Osteocyte (in vitro differentiated cells): ENCODE measurements at regions not wholly inside any gene's neighbourhood (a gene's known extent, or its start where the extent isn't known, plus 50 kb on each side); places are given as distances from the start of the nearest gene placed in this dataset.

Source experiments
- DNase-seq: peaks from one replicate; pipeline ENCODE4 v3.0.0; 2021; ENCODE audit warnings: mixed read lengths; ENCODE audit not compliant: unreplicated experiment; ENCODE audit errors: extremely low spot score
- H3K27ac Mint-ChIP-seq: one replicate; pipeline ENCODE4 v1.8.0; 2021; ENCODE audit warnings: mild to moderate bottlenecking, mixed read lengths; ENCODE audit not compliant: unreplicated experiment
- H3K27me3 Mint-ChIP-seq: one replicate; pipeline ENCODE4 v1.8.0; 2021; ENCODE audit warnings: mixed read lengths; ENCODE audit not compliant: unreplicated experiment
- H3K36me3 Mint-ChIP-seq: one replicate; pipeline ENCODE4 v1.8.0; 2021; ENCODE audit warnings: mixed read lengths; ENCODE audit not compliant: unreplicated experiment
- H3K4me1 Mint-ChIP-seq: one replicate; pipeline ENCODE4 v1.8.0; 2021; ENCODE audit warnings: mixed read lengths; ENCODE audit not compliant: unreplicated experiment
- H3K4me3 Mint-ChIP-seq: one replicate; pipeline ENCODE4 v1.8.0; 2021; ENCODE audit warnings: mild to moderate bottlenecking, moderate library complexity, mixed read lengths; ENCODE audit not compliant: unreplicated experiment
- H3K9me3 Mint-ChIP-seq: one replicate; pipeline ENCODE4 v1.8.0; 2021; ENCODE audit warnings: mixed read lengths; ENCODE audit not compliant: unreplicated experiment
- TF ChIP-seq, protein P1 (sequence below): fragments of 200-600 bp; sonication (generic); IDR thresholded peaks from 2 replicates; pipeline ENCODE4 v1.5.0; 2021; ENCODE audit warnings: antibody characterized with exemption, mild to moderate bottlenecking, moderate library complexity

DNA sequence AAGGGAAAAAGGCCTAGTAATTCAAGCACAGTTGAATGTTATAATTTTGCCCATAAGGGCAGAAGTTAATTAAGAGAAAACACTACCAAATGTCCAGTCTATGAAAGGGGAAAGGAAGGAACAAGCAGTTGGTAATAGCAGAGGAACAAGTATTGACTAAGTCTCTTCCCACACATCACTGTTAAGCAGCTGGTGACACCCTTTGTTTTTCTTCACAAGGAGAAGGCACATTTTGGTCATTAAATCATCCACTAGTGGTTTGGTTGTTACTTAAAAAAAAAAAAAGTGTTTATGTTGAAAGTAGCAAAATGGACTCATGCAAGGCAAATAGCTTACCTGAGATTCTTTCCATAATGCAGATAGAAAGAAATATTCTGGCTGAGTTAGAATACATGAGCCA is 321.4 kb upstream of the NECTIN3 start:
- Mint-ChIP-seq H3K27ac (no peak overlapping the region), H3K36me3 (peaks cover 2% of the 10 kb centered on the region), H3K27me3 (no peaks in the 10 kb centered on the region), H3K4me3 (no peak overlapping the region), H3K4me1 (peaks cover 16% of the 10 kb centered on the region), H3K9me3 (peaks cover 19% of the 10 kb centered on the region)
- TF ChIP-seq, protein P1, sequence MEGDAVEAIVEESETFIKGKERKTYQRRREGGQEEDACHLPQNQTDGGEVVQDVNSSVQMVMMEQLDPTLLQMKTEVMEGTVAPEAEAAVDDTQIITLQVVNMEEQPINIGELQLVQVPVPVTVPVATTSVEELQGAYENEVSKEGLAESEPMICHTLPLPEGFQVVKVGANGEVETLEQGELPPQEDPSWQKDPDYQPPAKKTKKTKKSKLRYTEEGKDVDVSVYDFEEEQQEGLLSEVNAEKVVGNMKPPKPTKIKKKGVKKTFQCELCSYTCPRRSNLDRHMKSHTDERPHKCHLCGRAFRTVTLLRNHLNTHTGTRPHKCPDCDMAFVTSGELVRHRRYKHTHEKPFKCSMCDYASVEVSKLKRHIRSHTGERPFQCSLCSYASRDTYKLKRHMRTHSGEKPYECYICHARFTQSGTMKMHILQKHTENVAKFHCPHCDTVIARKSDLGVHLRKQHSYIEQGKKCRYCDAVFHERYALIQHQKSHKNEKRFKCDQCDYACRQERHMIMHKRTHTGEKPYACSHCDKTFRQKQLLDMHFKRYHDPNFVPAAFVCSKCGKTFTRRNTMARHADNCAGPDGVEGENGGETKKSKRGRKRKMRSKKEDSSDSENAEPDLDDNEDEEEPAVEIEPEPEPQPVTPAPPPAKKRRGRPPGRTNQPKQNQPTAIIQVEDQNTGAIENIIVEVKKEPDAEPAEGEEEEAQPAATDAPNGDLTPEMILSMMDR = no peak
- no peak for DNase-seq

DNA sequence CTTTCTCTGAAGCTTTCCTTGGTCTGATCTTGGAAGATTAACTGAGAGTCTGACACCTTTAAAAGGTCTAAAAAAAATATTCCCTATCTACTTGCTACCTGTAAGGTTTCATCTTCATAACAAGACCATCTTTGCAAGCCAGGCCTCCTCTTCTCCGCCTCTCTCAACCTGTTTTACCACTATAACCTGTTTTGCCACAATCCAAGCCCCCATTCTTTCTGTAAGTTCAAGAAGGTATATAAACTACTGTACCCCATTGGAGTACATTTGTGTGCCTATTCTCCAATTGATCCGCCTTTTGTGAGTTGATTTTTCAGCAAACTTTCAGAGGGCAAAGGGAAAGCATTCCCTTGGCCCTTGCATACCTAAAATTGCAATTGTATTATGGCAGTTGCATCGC is 319.3 kb upstream of the NECTIN3 start:
- Mint-ChIP-seq H3K9me3 (peaks cover 3% of the 10 kb centered on the region), H3K36me3 (no peaks in the 10 kb centered on the region), H3K4me1 (peaks cover 16% of the 10 kb centered on the region), H3K4me3 (no peak overlapping the region), H3K27me3 (no peaks in the 10 kb centered on the region), H3K27ac (no peak overlapping the region)
- TF ChIP-seq, protein P1 = no peak
- no peak for DNase-seq

DNA sequence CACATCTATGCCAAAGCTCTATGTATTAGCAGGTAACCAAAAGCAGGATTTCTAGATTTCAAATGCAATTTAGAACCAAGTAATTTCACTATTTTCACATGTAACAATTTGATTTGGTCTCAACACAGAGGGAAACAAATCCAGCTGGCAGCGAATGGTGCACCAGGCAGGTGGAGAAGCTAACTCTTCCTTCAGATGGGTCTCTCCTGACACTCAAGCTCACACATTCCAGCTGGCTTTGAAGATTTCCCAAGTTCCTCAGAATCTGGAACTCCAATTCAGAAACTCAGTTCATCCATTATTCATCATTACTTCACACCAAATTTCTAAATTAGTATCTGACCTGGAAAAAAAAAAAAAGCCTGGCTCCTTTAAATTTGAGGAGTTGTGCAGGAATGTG is 318.1 kb upstream of the NECTIN3 start:
- Mint-ChIP-seq H3K4me3 (no peak overlapping the region), H3K27ac (peak overlapping the region; percentile 5), H3K9me3 (peaks cover 3% of the 10 kb centered on the region), H3K4me1 (peaks cover 16% of the 10 kb centered on the region), H3K36me3 (no peaks in the 10 kb centered on the region), H3K27me3 (no peaks in the 10 kb centered on the region)
- DNase-seq = no peak
- TF ChIP-seq, protein P1 = no peak

DNA sequence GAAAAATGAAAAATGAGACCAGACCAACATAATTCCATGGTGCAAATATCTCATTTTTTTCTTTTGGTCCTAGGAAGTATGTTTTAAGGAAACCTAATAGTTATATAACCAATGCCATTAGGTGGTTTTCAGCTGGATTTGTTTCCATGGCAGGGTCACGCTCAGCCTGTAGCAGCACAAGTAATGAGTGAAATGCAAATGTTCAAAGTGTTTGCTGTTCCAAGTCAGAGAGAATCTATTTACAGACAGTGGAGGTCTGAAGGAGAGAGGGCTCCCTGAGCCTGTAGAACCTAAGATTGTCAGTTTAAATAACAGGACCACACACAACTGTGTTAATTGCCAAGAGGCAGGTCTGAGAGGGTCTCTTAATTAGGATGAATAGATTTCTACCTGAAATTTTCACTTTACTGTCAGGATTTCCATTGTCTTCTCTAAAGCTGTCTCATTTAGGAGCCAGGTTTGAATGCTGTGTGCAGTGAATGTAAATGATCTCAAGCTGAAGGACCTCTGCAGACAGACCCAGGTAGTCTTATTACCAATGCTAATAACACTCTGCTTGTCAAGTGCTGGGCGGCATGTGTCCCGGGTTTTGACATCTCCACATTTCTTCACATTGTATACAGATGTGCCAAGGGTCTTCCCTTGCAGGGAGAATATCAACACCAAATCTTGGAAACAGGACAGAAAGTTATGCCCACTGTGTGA is 317.3 kb upstream of the NECTIN3 start:
- DNase-seq = no peak
- H3K27me3 Mint-ChIP-seq = no peaks in the 10 kb centered on the region
- no peak overlapping the region for H3K4me3 Mint-ChIP-seq
- H3K4me1 Mint-ChIP-seq = peaks cover 16% of the 10 kb centered on the region
- no peaks in the 10 kb centered on the region for H3K36me3 Mint-ChIP-seq
- H3K9me3 Mint-ChIP-seq = peaks cover 3% of the 10 kb centered on the region
- TF ChIP-seq, protein P1 = no peak
- H3K27ac Mint-ChIP-seq = peak overlapping the region; percentile 5

DNA sequence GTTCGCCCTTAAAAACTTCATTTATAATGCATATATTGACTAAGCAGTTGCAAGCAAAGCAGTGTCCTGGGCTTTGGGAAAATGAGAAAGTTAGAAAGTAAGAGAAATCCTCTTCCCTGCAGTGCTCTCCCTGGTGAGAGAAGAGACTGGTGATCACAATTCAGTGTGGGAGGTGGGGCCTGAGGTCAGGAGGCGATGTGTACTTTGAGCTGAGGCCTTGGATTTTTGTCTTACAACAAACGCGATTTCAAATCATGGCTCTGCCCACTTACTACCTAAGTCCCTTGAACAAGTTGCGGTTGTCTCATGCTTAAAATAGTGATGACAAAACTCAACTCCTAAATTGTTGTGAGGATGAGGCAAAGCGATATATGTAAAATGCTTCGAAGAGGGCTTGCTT is 316.3 kb upstream of the NECTIN3 start:
- H3K9me3 Mint-ChIP-seq = peaks cover 11% of the 10 kb centered on the region
- H3K27ac Mint-ChIP-seq = no peak overlapping the region
- peaks cover 2% of the 10 kb centered on the region for H3K36me3 Mint-ChIP-seq
- DNase-seq = no peak
- no peak overlapping the region for H3K4me3 Mint-ChIP-seq
- H3K27me3 Mint-ChIP-seq = no peaks in the 10 kb centered on the region
- H3K4me1 Mint-ChIP-seq = peaks cover 16% of the 10 kb centered on the region
- TF ChIP-seq, protein P1 = no peak
